K562 (cell line): ENCODE measurements at regions not wholly inside any gene's neighbourhood (a gene's known extent, or its start where the extent isn't known, plus 50 kb on each side); places are given as distances from the start of the nearest gene placed in this dataset.

Experiments
- ATAC-seq: fragments of 200-7000 bp; cut with Tn5 transposase; 3 replicates; pipeline ENCODE4 v1.9.1; 2020; ENCODE audit warnings: moderate library complexity
- BruUV-seq: library from RNA; stranded (reverse); fragments of 400-500 nt; replicated peaks from 2 replicates; lab custom pipeline; 2021; lab: Mats Ljungman, UMichigan
- CTCF ChIA-PET: fragments of 300-600 bp; formaldehyde crosslinking; extraction: SDS; loops from one replicate; lab custom pipeline; 2021; ENCODE audit warnings: low intra/inter-chr PET ratio; lab: Yijun Ruan, JAX
- POLR2A ChIA-PET: fragments of 300-600, 350-650 bp; sonication (Branson Sonifier 250); formaldehyde crosslinking; extraction: SDS; loops from one replicate; lab custom pipeline; 2021; ENCODE audit warnings: antibody characterized with exemption, inconsistent platforms; lab: Yijun Ruan, JAX
- DNase-seq, 4 experiments: peaks; one replicate each; pipeline versions ENCODE4 v3.0.0 to v3.0.0-alpha.2; 2011 to 2018; ENCODE audit warnings: low spot score in 3 of 4, mixed read lengths in 3 of 4; ENCODE audit errors: extremely low read depth in 1 of 4
- FAIRE-seq: peaks from 2 replicates; lab custom pipeline; 2011; peaks lifted over from hg19 to GRCh38; lab: Jason Lieb, UNC
- H2AFZ ChIP-seq: 2 replicates; pipeline ENCODE4 v1.6.0; 2011; ENCODE audit warnings: low read depth, low read length, control low read depth, inconsistent platforms
- H3K27ac ChIP-seq: fragments of 200-600 bp; 3 replicates; pipeline ENCODE4 v1.8.0; 2011; ENCODE audit warnings: low read depth, mild to moderate bottlenecking, control low read depth, inconsistent platforms, low read length, moderate library complexity, mixed read lengths; ENCODE audit errors: extremely low read depth
- H3K27me3 ChIP-seq, 2 experiments: fragments of 300-600 bp in 1 of 2; 2 replicates in 1 of 2; 3 replicates in 1 of 2; pipeline versions ENCODE4 v1.6.0 to v1.8.0; 2011; ENCODE audit warnings: inconsistent platforms in 2 of 2, low read length in 2 of 2, mild to moderate bottlenecking in 1 of 2, mixed read lengths in 1 of 2, moderate library complexity in 1 of 2; ENCODE audit not compliant: control insufficient read depth in 2 of 2, insufficient read depth in 2 of 2
- H3K36me3 ChIP-seq: fragments of 300-600 bp; 3 replicates; pipeline ENCODE4 v1.8.0; 2011; ENCODE audit warnings: mild to moderate bottlenecking, low read length, inconsistent platforms; ENCODE audit not compliant: control insufficient read depth, insufficient read depth
- H3K4me1 ChIP-seq, 2 experiments: fragments of 200-600 bp in 1 of 2; replicated peaks in 1 of 2; 2 replicates in 1 of 2; 3 replicates in 1 of 2; pipeline versions ENCODE4 v1.5.1 to v1.8.0; 2011; ENCODE audit warnings: inconsistent platforms in 2 of 2, low read length in 2 of 2, mild to moderate bottlenecking in 1 of 2, mixed read lengths in 1 of 2, moderate library complexity in 1 of 2; ENCODE audit not compliant: control insufficient read depth in 2 of 2, insufficient read depth in 2 of 2
- H3K4me2 ChIP-seq: 2 replicates; pipeline ENCODE4 v1.6.1; 2011; ENCODE audit warnings: low read length, control low read depth, inconsistent platforms, mixed read lengths; ENCODE audit not compliant: insufficient read depth
- H3K4me3 ChIP-seq: fragments of 200-600 bp; sonication (generic), shearing (Covaris generic); 2 replicates; pipeline ENCODE4 v1.5.1; 2016; ENCODE audit warnings: control low read depth, inconsistent platforms
- H3K79me2 ChIP-seq: fragments of 200-600 bp; 3 replicates; pipeline ENCODE4 v1.8.0; 2011; ENCODE audit warnings: low read length, inconsistent platforms; ENCODE audit not compliant: control insufficient read depth, insufficient read depth
- H3K9ac ChIP-seq, 2 experiments: 2 replicates each; pipeline versions ENCODE4 v1.6.0 to v1.6.1; 2011; ENCODE audit warnings: low read depth in 2 of 2, low read length in 2 of 2, control low read depth in 1 of 2, inconsistent platforms in 1 of 2, mild to moderate bottlenecking in 1 of 2, mixed read lengths in 1 of 2; ENCODE audit not compliant: insufficient read depth in 1 of 2
- H3K9me1 ChIP-seq: one replicate; pipeline ENCODE4 v1.6.0; 2011; ENCODE audit warnings: inconsistent platforms, mild to moderate bottlenecking, low read length, moderate library complexity; ENCODE audit not compliant: control insufficient read depth, insufficient read depth
- H3K9me3 ChIP-seq: replicated peaks from 2 replicates; pipeline ENCODE4 v1.5.1; 2011; ENCODE audit warnings: low read depth, low read length, inconsistent platforms; ENCODE audit not compliant: control insufficient read depth, insufficient read depth
- H4K20me1 ChIP-seq: replicated peaks from 2 replicates; pipeline ENCODE4 v1.6.1; 2011; ENCODE audit warnings: low read length, inconsistent platforms, mixed read lengths; ENCODE audit not compliant: control insufficient read depth, insufficient read depth
- ARID4B ChIP-seq: sonication (generic); formaldehyde crosslinking; IDR thresholded peaks from 2 replicates; pipeline ENCODE4 v1.8.0; 2022; ENCODE audit warnings: mild to moderate bottlenecking, missing genetic modification reagents
- CBX3 ChIP-seq, 2 experiments: IDR thresholded peaks; 1 replicate in 1 of 2; 2 replicates in 1 of 2; pipeline ENCODE4 v1.6.1; 2012; ENCODE audit warnings: inconsistent platforms in 2 of 2, low read length in 2 of 2, borderline replicate concordance in 1 of 2, control low read depth in 1 of 2
- FOXK2 ChIP-seq, 2 experiments: fragments of 450-650 bp; IDR thresholded peaks in 1 of 2; conservative IDR thresholded peaks in 1 of 2; 2 replicates each; pipeline ENCODE4 v1.6.1; 2016; ENCODE audit warnings: low read depth in 2 of 2, mild to moderate bottlenecking in 1 of 2
- FUS ChIP-seq: fragments of 200-400 bp; formaldehyde crosslinking; optimal IDR thresholded peaks from 2 replicates; pipeline ENCODE3; 2017; ENCODE audit warnings: low read depth, low read length
- POLR2B ChIP-seq: fragments of 450-650 bp; IDR thresholded peaks from 2 replicates; pipeline ENCODE4 v1.6.1; 2018; ENCODE audit warnings: low read depth; ENCODE audit not compliant: partially characterized antibody
- RBBP5 ChIP-seq: fragments of 200-600 bp; sonication (generic); IDR thresholded peaks from 2 replicates; pipeline ENCODE4 v1.6.1; 2012; ENCODE audit warnings: borderline replicate concordance, mild to moderate bottlenecking, low read length, control low read depth, inconsistent platforms; ENCODE audit not compliant: insufficient read depth, poor library complexity, severe bottlenecking
- SP1 ChIP-seq: sonication (generic); formaldehyde crosslinking; IDR thresholded peaks from 2 replicates; pipeline ENCODE4 v1.8.1; 2022; ENCODE audit warnings: mild to moderate bottlenecking, missing genetic modification reagents
- SRSF7 ChIP-seq: fragments of 200-400 bp; formaldehyde crosslinking; optimal IDR thresholded peaks from 2 replicates; pipeline ENCODE3; 2017; ENCODE audit warnings: mild to moderate bottlenecking, low read depth, low read length
- TCF3 ChIP-seq: sonication (generic); formaldehyde crosslinking; IDR thresholded peaks from 2 replicates; pipeline ENCODE4 v1.4.0; 2020; ENCODE audit warnings: mild to moderate bottlenecking, missing genetic modification reagents
- ZNF12 ChIP-seq: sonication (generic); formaldehyde crosslinking; IDR thresholded peaks from 2 replicates; pipeline ENCODE4 v1.4.0; 2020; ENCODE audit warnings: mild to moderate bottlenecking, missing genetic modification reagents
- ZNF354B ChIP-seq: fragments of 250-450 bp; sonication (Bioruptor Pico); IDR thresholded peaks from 2 replicates; pipeline ENCODE4 v1.4.0; 2020
- WGBS: fragments of 100-300 bp; shearing (Covaris generic); methylation state at CpG from one replicate; pipeline ENCODE4 v1.1.6; 2016; ENCODE audit warnings: low coverage, mixed read lengths; ENCODE audit not compliant: insufficient coverage; ENCODE audit errors: missing lambda C conversion rate; 5-methylcytosine and 5-hydroxymethylcytosine counted together
- in situ Hi-C: fragments of 300-500 bp; cut with MboI; formaldehyde crosslinking; loops from 4 replicates; pipeline ENCODE4 v1.15.0; 2018; ENCODE audit warnings: inconsistent platforms, mixed read lengths
- intact Hi-C: fragments of 100-400 bp; cut with micrococcal nuclease; formaldehyde crosslinking; loops from 2 replicates; pipeline ENCODE4 v1.14.2; 2022

GRCh38 chr14:58871573-58871972 lies 233.8 kb downstream of the DACT1 start:
- in situ Hi-C loops, result no loop called here
- no peaks in the 10 kb centered on the region for H3K9me3 ChIP-seq
- TF ChIP-seq FOXK2 (conservative IDR thresholded peaks at IDR 0.05 in 1 of 2, IDR thresholded peaks at IDR 0.05 in 1 of 2; ENCODE audit: low read depth in 2 of 2), result no peak
- TF ChIP-seq SP1 (CRISPR knock-in tag), result no peak
- no peak for TF ChIP-seq CBX3 (IDR thresholded peaks at IDR 0.05; ENCODE audit: borderline replicate concordance in 1 of 2, low read length in 2 of 2)
- no peak for TF ChIP-seq RBBP5
- no peak for TF ChIP-seq POLR2B
- no peak overlapping the region for H3K9ac ChIP-seq
- ATAC-seq (no peak), DNase-seq (no peak), FAIRE-seq (no peak)
- H3K79me2 ChIP-seq, result no peaks in the 10 kb centered on the region
- no peaks in the 10 kb centered on the region for H3K27me3 ChIP-seq
- ChIA-PET CTCF (no interaction called here), POLR2A (no interaction called here)
- no peaks in the 10 kb centered on the region for H3K36me3 ChIP-seq
- H3K4me1 ChIP-seq, result no peaks in the 10 kb centered on the region
- H3K9me1 ChIP-seq, result no peaks in the 10 kb centered on the region
- no peaks in the 10 kb centered on the region for H4K20me1 ChIP-seq
- H2AFZ ChIP-seq, result no peak overlapping the region
- no TSS peak for BruUV-seq
- no peak overlapping the region for H3K4me2 ChIP-seq
- WGBS, result 0% methylated on average over 4 of the region's 4 CpGs
- intact Hi-C loops, result no loop called here
- no peak overlapping the region for H3K27ac ChIP-seq
- no peak overlapping the region for H3K4me3 ChIP-seq

- H2AFZ ChIP-seq, result no peak overlapping the region
- POLR2A ChIA-PET, result no interaction called here
- BruUV-seq, result no TSS peak
- no peaks in the 10 kb centered on the region for H3K4me1 ChIP-seq
- no peak for TF ChIP-seq FUS
- TF ChIP-seq ARID4B (CRISPR knock-in tag), result no peak
- no peak for TF ChIP-seq ZNF12 (CRISPR knock-in tag)
- TF ChIP-seq TCF3, result no peak
- no peak for TF ChIP-seq SRSF7
- TF ChIP-seq ZNF354B (CRISPR knock-in tag), result no peak
- TF ChIP-seq, all 486 proteins: peak for 0
- intact Hi-C loops (no loop called here), in situ Hi-C loops (no loop called here)
- CTCF ChIA-PET, result no interaction called here
- H3K4me2 ChIP-seq, result no peak overlapping the region
- no peak overlapping the region for H3K4me3 ChIP-seq
- H3K79me2 ChIP-seq, result no peaks in the 10 kb centered on the region
- ATAC-seq (no peak), FAIRE-seq (no peak), DNase-seq (no peak)
- H3K27me3 ChIP-seq, result no peaks in the 10 kb centered on the region
- no peak overlapping the region for H3K27ac ChIP-seq
- H3K9me3 ChIP-seq, result no peaks in the 10 kb centered on the region
- no peaks in the 10 kb centered on the region for H3K36me3 ChIP-seq
- WGBS, result 0% methylated on average over 6 of the region's 6 CpGs
- no peaks in the 10 kb centered on the region for H4K20me1 ChIP-seq
- H3K9ac ChIP-seq, result no peak overlapping the region
- H3K9me1 ChIP-seq, result no peaks in the 10 kb centered on the region
Measured at GRCh38 chr14:58872061-58872460, 234.3 kb downstream of the DACT1 start.
